Vagina (tissue), 2 donors: ENCODE measurements at regions not wholly inside any gene's neighbourhood (a gene's known extent, or its start where the extent isn't known, plus 50 kb on each side); places are given as distances from the start of the nearest gene placed in this dataset.

Experiments used
- POLR2A ChIP-seq, 2 donors: fragments of 450-650 bp; IDR thresholded peaks; one replicate each; pipeline ENCODE4 v1.6.1; 2017; ENCODE audit warnings: antibody characterized with exemption in 2 of 2, mild to moderate bottlenecking in 2 of 2, moderate library complexity in 2 of 2
- POLR2AphosphoS5 ChIP-seq, 2 donors: sonication (generic); formaldehyde crosslinking; IDR thresholded peaks; one replicate each; pipeline ENCODE4 v1.9.0; 2017; ENCODE audit warnings: antibody characterized with exemption in 2 of 2, mild to moderate bottlenecking in 2 of 2, low read depth in 1 of 2; ENCODE audit not compliant: insufficient read depth in 1 of 2
- TF ChIP-seq, protein P1 (sequence below), 3 experiments: fragments of 450-650 bp in 2 of 3; fragments of 200-600 bp in 1 of 3; sonication (generic) in 1 of 3; IDR thresholded peaks; one replicate each; pipeline ENCODE4 v1.5.1; 2017 to 2019; ENCODE audit warnings: antibody characterized with exemption in 3 of 3, mild to moderate bottlenecking in 2 of 3, moderate library complexity in 2 of 3

- TF ChIP-seq, protein P1, sequence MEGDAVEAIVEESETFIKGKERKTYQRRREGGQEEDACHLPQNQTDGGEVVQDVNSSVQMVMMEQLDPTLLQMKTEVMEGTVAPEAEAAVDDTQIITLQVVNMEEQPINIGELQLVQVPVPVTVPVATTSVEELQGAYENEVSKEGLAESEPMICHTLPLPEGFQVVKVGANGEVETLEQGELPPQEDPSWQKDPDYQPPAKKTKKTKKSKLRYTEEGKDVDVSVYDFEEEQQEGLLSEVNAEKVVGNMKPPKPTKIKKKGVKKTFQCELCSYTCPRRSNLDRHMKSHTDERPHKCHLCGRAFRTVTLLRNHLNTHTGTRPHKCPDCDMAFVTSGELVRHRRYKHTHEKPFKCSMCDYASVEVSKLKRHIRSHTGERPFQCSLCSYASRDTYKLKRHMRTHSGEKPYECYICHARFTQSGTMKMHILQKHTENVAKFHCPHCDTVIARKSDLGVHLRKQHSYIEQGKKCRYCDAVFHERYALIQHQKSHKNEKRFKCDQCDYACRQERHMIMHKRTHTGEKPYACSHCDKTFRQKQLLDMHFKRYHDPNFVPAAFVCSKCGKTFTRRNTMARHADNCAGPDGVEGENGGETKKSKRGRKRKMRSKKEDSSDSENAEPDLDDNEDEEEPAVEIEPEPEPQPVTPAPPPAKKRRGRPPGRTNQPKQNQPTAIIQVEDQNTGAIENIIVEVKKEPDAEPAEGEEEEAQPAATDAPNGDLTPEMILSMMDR (IDR thresholded peaks at IDR 0.05), result no peak
- TF ChIP-seq POLR2AphosphoS5 (IDR thresholded peaks at IDR 0.05; ENCODE audit: insufficient read depth in 1 of 2, low read depth in 1 of 2) (no peak), POLR2A (IDR thresholded peaks at IDR 0.05) (no peak)
Measured at GRCh38 chr2:40827392-40827791, 375.5 kb upstream of the SLC8A1 start.
